ENCODE measurements at regions not wholly inside any gene's neighbourhood (a gene's known extent, or its start where the extent isn't known, plus 50 kb on each side); places are given as distances from the start of the nearest gene placed in this dataset.

- no peak for TF ChIP-seq ZNF518A (tag by site-specific recombination; conservative IDR thresholded peaks at IDR 0.05; ENCODE audit: low read depth)
- TF ChIP-seq PRDM6 (tag by site-specific recombination; IDR thresholded peaks at IDR 0.05) = no peak
- TF ChIP-seq PRDM1 (tag by site-specific recombination; IDR thresholded peaks at IDR 0.05) = no peak
- no peak for TF ChIP-seq ZNF18 (tag by site-specific recombination; IDR thresholded peaks at IDR 0.05)
- no peak for TF ChIP-seq ZNF157 (tag by site-specific recombination; IDR thresholded peaks at IDR 0.05)
- TF ChIP-seq SCRT2 (tag by site-specific recombination; IDR thresholded peaks at IDR 0.05) = no peak
Observed at GRCh38 chr2:145939949-145940348, 1420.0 kb upstream of the ZEB2 start (continued).

- ChIA-PET CTCF (no interaction called here), POLR2A (no interaction called here)
- no peaks in the 10 kb centered on the region for H3K4me1 ChIP-seq (ENCODE audit: control insufficient read depth, insufficient read depth, low read length)
Observed at GRCh38 chr2:145935016-145935415, 1415.1 kb upstream of the ZEB2 start.

More at GRCh38 chr2:145935016-145935415, 1415.1 kb upstream of the ZEB2 start:
- Histone ChIP-seq H3K4me3 (ENCODE audit: low read depth, low read length) (no peak overlapping the region), H3K36me3 (ENCODE audit: control insufficient read depth in 2 of 2, insufficient read depth in 1 of 2, low read length in 2 of 2) (no peaks in the 10 kb centered on the region), H3K9me3 (ENCODE audit: control insufficient read depth, insufficient read depth, low read depth, low read length) (no peaks in the 10 kb centered on the region), H3K27ac (ENCODE audit: extremely low read depth, low read depth, low read length) (no peak overlapping the region)
- TF ChIP-seq MEIS1 (CRISPR knock-in tag; IDR thresholded peaks at IDR 0.05; ENCODE audit: borderline replicate concordance) (no peak), ZNF473 (tag by site-specific recombination; IDR thresholded peaks at IDR 0.05) (no peak), ATF2 (tag by site-specific recombination; IDR thresholded peaks at IDR 0.05; ENCODE audit: low read depth) (no peak), KLF17 (tag by site-specific recombination; IDR thresholded peaks at IDR 0.05) (no peak), ZNF248 (tag by site-specific recombination; IDR thresholded peaks at IDR 0.05) (no peak), ZFP41 (tag by site-specific recombination; IDR thresholded peaks at IDR 0.05; ENCODE audit: borderline replicate concordance) (no peak), ZBTB44 (tag by site-specific recombination; IDR thresholded peaks at IDR 0.05) (no peak), ZNF24 (tag by site-specific recombination; IDR thresholded peaks at IDR 0.05) (no peak), ZBTB6 (tag by site-specific recombination; IDR thresholded peaks at IDR 0.05) (no peak), ZNF175 (tag by site-specific recombination; IDR thresholded peaks at IDR 0.05) (no peak)

All from HEK293 (cell line).